ENCODE measurements at regions not wholly inside any gene's neighbourhood (a gene's known extent, or its start where the extent isn't known, plus 50 kb on each side); places are given as distances from the start of the nearest gene placed in this dataset.

DNA sequence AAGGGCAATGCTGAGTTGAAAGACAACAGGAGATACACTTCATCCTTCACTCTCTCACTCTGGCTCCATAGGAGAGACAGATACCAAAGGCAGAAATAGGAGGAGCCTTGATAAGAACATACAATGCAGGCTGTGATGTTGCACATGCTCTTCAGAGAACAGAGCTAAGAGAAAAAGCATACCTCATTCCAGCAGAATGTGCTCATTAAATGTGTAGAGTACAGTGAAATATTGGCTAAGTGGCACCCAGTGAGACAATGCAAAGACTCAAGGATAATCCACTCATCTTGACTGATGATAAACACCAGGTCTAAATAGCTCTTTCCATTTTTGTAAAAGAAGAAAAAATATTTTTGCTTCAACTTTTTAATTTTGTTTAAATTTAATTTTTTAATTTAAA, 139.7 kb downstream of the OR2K2 start:
- TF ChIP-seq, protein P1, sequence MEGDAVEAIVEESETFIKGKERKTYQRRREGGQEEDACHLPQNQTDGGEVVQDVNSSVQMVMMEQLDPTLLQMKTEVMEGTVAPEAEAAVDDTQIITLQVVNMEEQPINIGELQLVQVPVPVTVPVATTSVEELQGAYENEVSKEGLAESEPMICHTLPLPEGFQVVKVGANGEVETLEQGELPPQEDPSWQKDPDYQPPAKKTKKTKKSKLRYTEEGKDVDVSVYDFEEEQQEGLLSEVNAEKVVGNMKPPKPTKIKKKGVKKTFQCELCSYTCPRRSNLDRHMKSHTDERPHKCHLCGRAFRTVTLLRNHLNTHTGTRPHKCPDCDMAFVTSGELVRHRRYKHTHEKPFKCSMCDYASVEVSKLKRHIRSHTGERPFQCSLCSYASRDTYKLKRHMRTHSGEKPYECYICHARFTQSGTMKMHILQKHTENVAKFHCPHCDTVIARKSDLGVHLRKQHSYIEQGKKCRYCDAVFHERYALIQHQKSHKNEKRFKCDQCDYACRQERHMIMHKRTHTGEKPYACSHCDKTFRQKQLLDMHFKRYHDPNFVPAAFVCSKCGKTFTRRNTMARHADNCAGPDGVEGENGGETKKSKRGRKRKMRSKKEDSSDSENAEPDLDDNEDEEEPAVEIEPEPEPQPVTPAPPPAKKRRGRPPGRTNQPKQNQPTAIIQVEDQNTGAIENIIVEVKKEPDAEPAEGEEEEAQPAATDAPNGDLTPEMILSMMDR (IDR thresholded peaks at IDR 0.05) = no peak
- TF ChIP-seq POLR2A (IDR thresholded peaks at IDR 0.05) = no peak
